Stimulated activated CD4-positive, alpha-beta T cell treated with anti-CD3 and anti-CD28 coated beads, Interleukin-1b, Interleukin-23, amount 100 ng/mL, for 1 hour (primary cell): ENCODE measurements at regions not wholly inside any gene's neighbourhood (a gene's known extent, or its start where the extent isn't known, plus 50 kb on each side); places are given as distances from the start of the nearest gene placed in this dataset.

Source experiments
- DNase-seq, 2 donors: peaks; one replicate each; pipeline ENCODE4 v3.0.0-alpha.2; 2020; ENCODE audit warnings: low read depth in 2 of 2

DNA sequence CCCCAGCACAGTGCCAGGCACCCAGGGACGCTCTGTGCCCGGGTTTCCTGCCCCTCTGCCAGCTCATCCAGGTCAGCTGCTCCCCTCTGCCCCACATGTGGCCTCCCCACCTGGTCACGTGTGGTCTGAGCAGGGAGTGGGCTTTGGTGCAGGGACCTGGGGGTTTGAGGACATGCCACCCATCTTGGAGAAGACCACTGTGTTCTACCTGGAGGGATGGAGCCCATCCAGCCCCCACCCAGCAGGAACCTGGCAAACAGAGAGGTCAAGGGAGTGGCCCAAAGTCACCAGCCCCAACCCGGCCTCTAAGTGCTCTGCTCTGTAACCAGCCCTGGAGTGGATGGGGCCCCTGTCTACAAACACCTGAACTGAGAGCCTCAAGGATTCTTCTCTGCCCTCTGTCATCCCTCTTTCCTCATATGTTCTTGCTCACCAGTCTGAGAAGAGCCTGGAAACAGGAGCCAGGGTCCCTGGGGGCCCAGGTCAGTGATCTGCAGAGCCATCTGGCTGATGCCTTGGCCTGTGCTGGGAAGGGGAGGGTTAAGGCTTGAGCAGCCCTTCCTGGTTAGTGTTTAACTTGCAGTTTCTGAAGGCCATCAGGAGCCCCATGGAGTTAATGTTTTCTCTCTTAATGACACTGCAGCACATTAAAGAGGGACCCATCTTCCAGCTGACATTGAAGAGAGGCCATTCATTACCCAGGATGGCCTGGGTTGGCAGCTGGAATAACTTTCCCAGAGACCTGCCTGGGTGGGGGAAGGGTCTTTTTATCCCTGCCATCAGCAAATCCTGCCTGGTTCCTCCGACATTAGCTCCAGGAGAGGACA, 235.4 kb downstream of the PTPRU start:
- no peak for DNase-seq

DNA sequence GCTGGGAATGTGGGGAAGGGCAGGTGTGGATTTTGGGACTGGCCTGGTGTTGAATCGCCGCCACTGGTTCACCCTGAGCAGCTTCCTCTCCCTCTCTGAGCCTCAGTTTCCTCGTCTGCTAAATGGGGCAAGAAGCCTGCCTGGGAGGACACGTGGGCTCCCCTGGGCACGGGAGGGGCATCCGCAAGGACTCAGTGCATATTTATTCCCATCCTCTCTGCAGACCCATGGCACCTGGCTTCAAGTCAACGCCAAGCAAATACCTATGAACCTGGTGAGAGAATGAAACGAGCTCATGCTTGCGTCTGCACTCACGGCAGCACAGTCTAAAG, 234.4 kb downstream of the PTPRU start:
- DNase-seq = no peak

GRCh38 chr1:29470087-29470787, 233.9 kb downstream of the PTPRU start:
- DNase-seq = no peak

- DNase-seq = no peak
Observed at GRCh38 chr1:29469457-29469856, 233.1 kb downstream of the PTPRU start.

- no peak for DNase-seq
Observed at GRCh38 chr1:29467989-29468900, 231.9 kb downstream of the PTPRU start.

GRCh38 chr1:29466258-29466657, 229.9 kb downstream of the PTPRU start:
- DNase-seq = no peak

GRCh38 chr1:29465755-29466154, 229.4 kb downstream of the PTPRU start:
- no peak for DNase-seq

DNA sequence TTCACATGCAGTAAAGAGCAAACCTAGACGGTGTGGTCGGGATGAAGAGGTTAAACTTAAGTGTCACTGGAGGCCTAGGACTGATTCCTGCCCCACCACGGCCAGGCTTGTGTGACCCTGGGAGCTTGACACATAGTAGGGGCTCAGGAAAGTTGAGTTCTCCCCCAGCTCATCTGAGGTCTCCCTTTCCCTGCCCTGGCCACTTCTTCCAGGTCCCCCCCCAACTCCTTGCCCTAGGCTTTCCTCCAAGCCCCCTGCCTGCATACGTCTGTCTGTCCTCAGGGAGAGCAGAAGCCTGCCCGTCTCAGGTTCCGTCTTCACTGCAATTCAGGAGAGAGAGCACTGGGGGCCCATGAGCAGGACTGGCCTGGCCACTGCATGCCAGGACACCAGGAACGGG, 225.8 kb downstream of the PTPRU start:
- DNase-seq = no peak

DNA sequence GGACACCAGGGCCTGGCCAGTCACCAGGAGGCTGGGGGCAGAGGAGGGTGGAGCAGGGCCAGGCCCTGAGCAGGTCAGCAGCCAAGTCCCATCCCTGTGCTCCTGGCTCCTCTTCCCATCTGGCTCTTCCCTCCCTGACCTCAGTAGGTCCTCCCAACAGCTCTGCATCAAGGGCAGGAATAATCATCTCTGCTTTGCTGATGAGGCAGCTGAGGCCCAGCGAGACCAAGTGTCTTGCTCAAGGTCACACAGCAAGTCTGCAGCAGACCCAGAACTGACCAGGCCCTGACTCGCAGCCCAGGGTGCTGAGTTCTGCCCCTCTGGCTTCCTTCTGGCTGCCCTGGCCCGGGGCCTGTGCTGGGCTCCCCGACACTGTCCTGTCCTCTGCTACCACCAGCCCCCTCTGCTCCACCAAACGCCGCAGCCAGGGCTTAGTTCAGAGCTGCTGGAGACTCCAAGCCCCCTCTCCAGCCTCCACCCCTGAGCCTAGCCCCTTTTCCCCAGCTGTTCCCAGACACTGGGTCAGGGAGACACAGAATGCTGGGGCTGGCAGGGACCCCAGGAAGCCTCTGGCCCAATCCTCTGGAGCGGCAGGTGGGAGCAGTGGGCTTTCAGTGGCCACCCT, 224.9 kb downstream of the PTPRU start:
- DNase-seq = no peak

DNA sequence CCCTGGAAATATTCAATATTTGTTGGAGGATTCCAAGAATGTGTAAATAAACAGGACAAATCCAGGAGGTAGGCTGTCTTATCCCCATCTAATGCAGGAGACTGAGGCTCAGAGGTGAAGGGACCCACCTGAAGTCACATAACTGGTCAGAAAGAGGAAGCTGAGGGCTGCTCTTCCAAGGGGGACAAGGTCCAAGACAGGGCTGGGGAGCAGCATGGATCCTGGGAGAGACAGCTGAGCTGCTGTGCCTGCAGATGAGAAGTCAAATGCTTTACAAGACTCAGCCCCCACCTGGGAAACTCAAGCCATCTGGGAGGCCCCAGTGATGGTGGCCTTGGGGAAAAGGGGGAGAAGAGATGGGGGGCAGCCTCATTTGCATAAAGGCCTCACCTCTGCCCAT, 224.4 kb downstream of the PTPRU start:
- no peak for DNase-seq

DNA sequence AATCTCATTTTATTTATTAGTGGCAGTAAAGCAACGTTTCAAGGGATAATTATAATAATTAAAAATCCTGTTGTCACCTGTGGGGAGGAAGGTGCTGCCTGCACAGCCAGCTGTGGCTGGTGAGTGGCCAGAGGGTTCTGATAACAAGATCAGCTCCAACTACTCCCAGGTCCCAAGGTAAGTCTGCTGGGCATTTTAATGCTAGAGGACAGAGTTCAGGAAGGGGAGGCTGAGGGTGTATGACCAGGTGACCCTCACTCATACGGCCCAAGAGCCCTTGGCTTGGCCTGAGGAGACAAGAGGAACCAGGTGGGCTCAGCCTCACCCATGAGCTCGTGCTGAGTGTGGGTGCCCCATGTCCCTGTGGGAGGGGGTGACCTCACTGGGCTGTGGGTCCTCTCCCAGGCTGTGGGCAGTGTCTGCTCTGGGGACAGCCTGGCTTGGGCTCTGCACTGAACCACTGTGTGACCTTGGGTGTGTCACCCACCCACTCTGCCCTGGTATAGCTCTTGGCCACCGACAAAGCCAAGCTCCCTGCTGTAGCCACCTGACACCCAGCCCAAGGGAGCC, 223.8 kb downstream of the PTPRU start:
- no peak for DNase-seq

DNA sequence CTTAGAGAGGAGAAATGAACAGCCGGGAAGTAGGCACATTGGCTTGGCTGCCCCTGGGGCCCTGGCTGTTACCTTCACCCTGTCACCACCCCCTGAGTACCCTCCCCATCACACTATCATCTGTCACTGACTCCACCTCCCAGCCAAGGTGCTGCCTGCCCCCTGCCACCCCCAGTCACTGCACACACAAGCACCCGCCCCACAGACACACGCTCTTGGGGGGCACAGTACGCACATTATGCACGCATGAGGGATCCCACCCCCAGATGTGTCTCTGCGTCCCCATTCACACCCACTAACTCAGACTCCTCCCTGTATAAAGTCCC, 223.3 kb downstream of the PTPRU start:
- no peak for DNase-seq

- no peak for DNase-seq
Observed at GRCh38 chr1:29458737-29459619, 222.7 kb downstream of the PTPRU start.

DNA sequence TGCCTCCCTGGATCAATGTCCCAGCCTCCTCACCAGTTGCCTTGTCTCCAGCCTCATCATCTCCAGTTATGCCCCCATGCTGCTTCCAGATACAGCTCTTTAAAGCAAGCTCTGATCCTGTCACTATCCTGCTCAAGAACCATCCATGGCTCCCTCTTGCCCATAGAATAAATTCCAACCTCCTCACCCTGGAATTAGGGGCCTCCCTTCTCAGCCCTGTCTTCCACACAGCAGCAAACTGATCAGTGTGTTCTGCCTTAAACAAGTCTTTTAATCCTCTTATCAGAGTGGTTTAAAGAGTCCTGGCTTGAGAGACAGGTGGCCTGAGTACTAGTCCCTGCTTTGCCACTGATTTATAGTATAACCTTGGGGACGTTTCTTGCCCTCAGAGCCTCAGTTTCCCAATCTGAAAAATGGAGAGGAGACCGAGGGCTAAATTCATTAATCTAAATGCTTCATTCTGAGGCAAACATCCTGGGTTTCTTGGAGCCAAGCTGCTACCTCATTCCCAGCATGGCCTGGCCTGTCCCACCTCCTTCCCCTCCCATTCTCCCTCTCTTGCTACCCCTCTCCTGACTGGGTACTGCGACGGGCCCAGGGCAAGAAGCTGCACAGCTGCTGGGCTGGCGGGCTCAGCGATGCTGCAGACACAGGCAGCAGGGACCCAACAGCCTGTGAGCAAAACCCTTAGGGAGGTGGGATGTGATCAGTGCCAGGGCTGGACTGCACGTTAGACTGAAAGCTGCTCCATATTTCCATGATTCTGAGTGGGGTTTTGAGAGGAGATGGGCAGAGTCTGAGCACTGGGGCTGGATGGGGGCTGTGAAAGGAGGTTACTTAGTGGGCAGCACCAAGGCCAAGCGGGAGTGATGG, 221.4 kb downstream of the PTPRU start:
- DNase-seq = no peak

GRCh38 chr1:29456685-29457435, 220.5 kb downstream of the PTPRU start:
- DNase-seq = no peak

DNA sequence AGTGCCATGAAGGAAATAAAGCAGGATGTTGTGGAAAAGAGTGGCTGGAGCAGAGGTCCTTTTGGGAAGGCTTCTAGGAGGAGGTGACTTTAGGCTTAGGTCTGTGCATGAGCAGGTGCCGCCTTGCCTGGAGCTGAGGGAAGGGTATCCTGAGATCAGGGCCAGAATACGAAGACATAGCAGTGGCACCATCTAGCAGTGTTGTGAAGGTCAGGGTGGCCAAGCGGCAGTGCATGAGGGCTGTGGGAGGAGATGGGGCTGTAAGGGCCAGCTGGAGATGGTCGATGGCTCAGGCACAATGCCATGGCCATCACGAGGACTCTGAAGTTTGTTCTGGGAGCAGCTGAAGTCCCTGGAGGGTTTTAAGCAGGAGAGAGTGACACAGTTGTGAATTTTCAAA, 219.5 kb downstream of the PTPRU start:
- DNase-seq = no peak

GRCh38 chr1:29454616-29455380, 218.5 kb downstream of the PTPRU start:
- DNase-seq = no peak

DNA sequence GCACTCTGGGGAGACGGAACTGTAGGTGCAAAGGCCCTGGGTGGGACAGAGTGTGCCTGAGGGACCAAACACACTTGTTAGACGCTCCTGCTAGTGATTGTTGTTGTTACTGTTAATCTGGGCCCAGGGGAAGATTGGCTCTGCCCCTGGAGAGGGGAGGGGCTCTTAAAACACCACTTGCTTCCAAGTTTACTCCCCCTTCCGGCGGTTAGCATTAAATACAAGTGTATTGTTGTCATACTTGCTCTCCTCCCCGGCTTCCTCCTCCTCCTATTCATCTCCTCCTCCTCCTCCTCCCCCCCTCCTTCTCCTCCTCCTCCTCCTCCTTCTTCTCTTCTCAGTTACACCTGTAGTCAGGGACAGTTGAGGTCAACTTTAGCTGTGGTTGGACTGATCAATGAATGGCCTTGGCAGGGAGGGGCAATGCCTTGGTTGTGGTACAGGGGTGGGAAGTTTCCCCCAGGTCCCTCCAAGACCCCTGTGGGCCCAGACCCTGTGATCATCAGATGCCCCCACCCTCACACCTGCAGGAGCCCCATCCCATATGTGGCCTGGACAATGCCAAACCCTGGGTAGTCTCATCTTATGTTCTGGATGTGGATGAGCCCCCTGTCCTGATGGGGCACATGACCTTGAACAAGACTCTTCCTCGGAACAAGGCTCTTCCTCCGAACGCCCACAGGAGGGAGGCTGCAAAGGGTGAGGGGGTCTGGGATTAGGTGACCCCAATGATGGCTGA, 217.3 kb downstream of the PTPRU start:
- no peak for DNase-seq
